GM23248 (cell line): ENCODE measurements at regions not wholly inside any gene's neighbourhood (a gene's known extent, or its start where the extent isn't known, plus 50 kb on each side); places are given as distances from the start of the nearest gene placed in this dataset.

ENCODE experiments used
- EZH2 ChIP-seq: fragments of 200-600 bp; sonication (generic); IDR thresholded peaks from 2 replicates; pipeline ENCODE4 v1.6.1; 2018; ENCODE audit warnings: antibody characterized with exemption, mild to moderate bottlenecking; ENCODE audit not compliant: insufficient read depth, poor library complexity, severe bottlenecking
- EZH2phosphoT487 ChIP-seq: fragments of 200-600 bp; sonication (generic); IDR thresholded peaks from 2 replicates; pipeline ENCODE4 v1.6.1; 2018; ENCODE audit warnings: antibody characterized with exemption, moderate library complexity, mild to moderate bottlenecking, low read depth; ENCODE audit not compliant: insufficient read depth

DNA sequence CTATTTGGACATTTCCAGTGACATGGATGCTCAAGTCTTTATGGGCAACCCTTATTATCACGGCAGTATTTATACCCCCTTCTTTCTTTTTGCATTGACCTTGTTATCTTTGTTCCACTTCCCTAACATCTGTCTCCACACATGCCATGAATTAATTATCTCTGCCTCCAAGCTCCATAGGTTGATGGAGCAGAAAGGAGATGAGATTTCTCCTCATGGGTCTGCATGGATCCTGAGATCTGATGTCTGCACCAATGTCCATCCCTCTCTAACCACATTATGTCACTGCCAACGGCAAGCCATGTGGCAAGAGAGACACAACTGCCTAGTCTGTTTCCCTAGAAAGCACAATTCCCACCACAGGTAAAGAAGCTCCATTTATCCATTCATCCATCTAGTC, 416.8 kb upstream of the ASIC2 start:
- TF ChIP-seq EZH2 (no peak), EZH2phosphoT487 (no peak)
